ENCODE measurements at regions not wholly inside any gene's neighbourhood (a gene's known extent, or its start where the extent isn't known, plus 50 kb on each side); places are given as distances from the start of the nearest gene placed in this dataset.
A peak's percentile ranks its signal among the peaks of the same experiment; 100 is the strongest.

DNA sequence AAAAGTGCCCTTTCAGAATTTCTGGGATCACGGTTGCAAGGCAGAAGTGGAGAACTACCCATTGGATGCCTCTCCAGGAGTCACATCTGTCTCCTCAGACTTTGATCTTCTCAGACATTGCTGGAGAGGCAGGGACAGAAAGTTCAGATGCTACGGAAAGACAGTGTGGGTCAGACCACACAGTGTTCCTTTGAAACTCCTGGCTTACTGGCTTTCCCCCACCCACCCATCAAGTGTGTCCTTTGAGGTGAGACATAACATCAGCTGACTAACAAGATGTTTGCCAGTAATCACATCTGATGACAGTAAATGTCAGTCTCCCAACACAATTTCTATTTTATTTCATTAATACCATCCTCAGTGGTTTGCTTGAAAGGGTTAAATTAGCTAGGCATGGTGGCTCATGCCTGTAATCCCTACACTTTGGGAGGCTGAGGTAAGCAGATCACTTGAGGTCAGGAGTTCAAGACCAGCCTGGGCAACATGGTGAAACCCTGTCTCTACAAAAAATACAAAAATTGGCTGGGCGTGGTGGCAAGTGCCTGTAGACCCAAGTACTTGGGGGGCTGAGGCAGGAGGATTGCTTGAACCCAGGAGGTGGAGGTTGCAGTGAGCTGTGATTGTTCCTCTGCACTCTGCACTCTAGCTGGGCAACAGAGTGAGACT is 67.2 kb upstream of the SNX9 start:
- DNase-seq (ENCODE audit: low read depth in 2 of 2): no peak

DNA sequence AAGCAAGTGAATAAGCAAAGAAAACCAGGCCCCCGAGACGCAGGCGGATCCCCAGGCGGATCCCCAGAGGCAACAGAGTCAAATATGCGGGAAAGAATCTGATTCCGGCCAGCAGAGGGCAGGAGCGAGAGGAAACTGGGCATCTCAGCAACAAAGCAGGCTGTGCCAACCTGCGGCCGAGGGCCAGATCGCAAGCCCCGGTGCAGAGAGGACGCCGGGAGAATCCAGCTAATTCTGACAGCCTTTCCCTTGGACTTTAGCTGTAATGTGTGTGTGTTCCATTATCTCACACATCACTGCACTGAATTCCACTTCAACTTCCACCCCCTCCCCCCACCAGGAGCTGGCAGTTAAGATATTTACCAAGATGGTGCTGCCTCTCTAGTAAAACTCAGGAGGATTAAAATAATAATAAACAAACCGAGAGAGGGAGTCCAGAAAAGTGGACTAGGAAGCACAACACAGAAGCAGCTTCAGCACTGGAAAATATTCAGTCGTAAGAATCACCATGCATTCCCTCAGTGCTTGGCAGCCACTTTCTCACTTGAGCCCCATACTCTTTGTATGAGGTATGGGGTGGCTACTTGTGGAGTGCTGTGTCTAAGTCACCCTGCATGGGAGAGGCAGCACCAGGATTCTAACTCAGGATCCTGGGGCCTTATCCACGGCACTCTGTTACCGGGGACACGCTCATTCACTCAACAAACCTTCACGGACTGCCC is 66.2 kb upstream of the SNX9 start:
- DNase-seq (ENCODE audit: low read depth in 2 of 2): peak; percentile 50 to 56

DNA sequence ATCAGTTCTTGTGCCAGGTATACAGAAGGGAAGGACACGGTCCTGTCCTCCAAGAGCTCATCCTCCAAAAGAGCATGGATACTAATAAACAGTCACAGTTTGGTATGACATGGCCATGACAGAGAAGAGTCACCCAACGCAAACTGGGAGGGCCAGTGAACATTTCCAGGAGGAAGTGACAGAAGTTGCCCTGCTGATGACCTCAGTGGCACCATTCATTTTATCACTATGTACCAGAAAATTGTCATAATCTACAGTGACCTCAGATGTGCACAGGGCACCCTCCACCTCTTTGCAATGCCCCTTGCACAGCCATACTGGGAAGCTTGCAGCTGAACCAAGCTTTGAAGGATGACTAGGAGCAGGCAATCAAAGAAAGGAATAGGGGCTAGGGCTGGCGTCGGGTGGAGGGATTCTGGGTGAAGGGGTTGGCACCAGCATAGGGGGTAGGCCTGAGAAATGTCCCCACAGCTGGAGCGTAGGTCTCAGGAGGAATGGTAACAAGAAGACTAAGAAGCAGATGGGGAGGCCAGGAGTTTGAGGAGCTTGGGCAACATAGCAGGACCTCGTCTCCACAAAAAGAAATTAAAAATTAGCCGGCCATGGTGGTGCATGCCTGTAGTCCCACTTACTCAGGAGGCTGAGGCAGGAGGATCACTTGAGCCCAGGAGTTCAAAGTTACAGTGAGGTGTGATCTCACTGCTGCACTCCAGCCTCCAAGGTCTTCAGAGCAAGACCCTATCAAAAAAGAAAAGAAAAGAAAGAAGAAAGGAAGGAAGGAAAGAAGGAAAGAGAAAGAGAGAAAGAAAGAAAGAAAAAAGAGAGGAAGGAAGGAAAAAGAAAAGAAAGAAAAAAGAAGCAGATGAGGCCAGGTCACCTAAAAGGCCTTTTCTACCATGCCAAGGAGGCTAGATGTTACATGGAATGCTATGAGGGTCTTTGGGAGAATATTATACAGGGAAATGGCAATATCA is 65.3 kb upstream of the SNX9 start:
- DNase-seq (ENCODE audit: low read depth in 2 of 2): no peak

DNA sequence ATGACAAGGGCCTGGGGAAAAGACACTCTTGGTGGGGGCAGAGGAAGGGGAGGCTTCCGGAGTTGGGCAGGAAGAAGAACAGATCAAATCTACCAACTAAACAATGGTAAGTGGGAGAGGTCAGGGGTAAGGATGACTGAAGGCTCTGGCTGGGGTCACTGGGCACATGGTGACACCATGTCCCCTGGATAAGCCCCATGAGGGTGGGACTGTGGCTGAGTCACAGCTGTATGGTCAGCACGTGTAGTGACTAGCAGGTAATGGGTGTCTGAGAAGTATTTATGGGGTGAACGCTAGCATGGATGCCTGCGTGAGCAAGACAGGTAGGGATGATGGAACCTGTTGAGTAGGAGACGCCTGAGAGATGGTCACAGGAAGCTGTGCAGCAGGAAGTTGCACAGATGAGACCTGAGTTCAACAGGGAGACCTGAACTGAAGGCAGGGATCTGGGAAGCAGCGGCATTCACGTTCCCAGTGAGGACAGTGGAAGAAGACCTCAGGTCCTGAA is 64.5 kb upstream of the SNX9 start:
- no peak for DNase-seq (ENCODE audit: low read depth in 2 of 2)

DNA sequence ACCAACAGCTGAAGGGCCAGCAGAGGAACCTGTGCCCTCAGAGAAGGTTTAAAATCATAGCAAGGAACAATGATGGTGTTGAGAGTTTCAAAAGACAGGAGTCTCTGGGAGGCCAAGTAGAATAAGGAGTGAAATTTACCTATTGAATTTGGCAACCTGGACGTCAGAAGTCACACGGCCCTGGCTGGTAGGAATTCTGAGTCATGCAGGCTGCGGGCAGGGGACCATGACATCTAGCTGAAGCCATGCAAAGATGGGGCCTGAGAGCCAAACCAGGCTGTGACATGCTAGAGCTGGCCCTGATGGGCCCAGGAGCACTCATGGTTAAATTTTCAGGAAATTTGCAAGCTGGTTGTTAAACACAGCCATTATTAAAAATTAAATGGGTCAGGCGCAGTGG is 64.0 kb upstream of the SNX9 start:
- no peak for DNase-seq (ENCODE audit: low read depth in 2 of 2)

DNA sequence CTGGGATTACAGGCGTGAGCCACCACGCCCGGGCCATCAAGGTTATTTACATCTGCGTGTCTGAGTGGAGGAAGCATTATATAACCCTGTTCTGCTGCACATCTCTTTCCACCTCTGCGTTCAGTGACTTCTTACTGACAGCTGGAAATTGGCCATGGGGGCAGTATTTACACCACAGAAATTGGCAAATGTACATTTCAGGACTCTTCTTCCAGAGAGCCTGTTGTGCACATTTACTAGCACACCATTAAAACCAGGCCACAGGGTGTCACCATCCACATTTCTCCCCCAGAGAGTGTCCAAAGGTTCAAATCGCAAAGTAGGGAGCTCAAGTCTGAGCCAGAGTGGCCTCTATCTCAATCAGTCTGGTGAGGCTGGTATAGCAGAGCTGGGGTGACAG is 62.9 kb upstream of the SNX9 start:
- DNase-seq (ENCODE audit: low read depth in 2 of 2): no peak

DNA sequence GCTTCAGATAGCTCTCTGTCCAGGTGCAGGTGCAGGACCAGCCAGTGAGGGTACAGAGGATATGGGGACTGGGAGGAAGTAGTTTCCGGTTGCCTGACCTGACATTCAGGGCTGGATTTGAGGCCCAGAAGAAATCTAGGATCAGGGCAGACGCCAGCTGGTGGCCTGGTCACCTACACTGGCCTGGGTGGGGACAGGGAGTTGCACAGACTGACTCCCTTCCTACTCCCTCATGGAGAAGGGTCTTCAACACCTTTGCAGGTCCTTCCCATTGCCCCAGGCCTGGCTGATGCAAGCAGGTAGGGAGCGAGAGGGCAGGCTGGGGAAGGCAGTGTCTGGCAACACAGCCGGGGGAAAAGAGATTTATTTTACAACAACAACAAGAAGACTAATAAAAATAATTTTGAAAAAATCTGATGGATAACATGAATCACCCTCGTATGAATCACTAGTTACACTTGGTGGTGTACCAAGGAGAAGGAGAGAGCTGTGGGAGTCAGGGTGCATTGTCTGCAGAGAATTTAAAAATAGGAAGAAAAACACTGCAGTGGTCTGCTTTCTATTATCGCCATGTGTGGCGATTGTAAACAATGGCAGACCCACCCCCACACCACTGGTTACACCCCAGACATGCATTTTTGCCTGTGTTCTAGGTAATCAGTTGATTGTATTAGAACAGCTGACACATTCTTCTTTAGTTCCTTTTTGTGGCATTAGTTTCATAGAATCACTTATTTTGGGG is 62.3 kb upstream of the SNX9 start:
- peak; percentile 83 to 84 for DNase-seq (ENCODE audit: low read depth in 2 of 2)

DNA sequence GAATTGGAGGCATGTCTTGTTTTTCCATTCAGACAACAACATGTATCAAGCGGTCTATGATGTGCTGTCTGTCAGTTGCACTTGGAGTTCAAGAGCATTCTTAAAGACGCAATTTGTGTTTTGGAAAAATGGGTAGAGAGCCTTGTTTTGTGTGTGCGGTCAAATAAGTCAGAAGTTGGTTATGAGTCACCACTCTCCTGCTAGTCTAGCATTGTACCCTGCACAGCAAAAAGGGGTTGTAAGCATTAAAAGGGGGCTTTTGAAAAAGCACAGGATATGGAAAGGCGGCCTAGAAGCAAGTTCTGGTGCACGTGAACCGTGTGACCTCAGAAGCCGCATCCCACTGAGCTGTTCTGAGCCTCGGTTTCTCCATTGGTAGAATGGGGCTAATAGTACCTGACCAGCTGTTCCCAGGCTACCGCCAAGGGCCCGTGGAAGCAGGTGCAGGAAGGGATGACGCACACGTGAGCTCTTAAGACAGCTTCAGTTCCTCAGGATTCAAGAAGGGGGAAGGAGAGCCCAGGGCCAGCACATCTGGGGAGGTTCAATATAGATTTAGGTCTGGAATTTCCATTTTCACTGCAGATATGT is 61.6 kb upstream of the SNX9 start:
- no peak for DNase-seq (ENCODE audit: low read depth in 2 of 2)

DNA sequence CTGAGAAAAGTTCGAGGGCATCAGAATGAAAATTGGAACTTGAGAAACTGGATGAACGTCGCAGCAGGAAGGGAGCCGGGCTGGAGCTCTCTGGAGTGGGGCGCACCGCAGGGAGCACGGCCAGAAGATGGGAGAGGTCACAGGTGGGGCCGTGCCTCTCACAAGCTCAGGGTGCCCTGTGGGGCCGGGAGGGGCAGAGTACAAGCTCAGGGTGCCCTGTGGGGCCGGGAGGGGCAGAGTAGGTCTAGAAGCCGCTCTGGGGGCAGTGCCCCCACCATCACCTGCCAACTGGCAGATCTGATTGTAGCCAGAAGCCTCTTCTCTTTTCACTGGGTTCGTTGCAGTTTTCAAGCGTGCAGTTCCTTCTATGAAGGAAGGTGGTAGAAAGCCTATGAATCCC is 61.1 kb upstream of the SNX9 start:
- DNase-seq (ENCODE audit: low read depth in 2 of 2): no peak

DNA sequence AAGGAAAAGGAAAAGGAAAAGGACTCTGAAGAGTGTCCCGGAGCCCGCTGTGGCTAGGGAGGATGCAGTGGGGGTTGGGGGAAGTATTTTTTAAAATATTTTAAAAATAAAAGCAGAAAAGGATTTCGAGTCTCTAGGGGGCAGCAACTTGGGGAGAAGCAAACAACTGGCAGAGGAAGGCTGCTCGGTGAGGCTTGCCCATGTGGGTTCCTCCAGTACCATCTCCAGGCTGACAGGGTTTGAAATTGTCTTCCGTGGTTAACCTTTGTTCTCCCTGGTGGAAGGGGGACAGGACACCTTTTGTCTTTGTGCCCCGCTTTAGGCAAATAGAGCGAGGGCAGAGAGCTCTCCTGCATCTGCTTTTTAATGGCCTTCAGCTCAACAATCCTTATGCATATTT is 60.4 kb upstream of the SNX9 start:
- DNase-seq (ENCODE audit: low read depth in 2 of 2): no peak

DNA sequence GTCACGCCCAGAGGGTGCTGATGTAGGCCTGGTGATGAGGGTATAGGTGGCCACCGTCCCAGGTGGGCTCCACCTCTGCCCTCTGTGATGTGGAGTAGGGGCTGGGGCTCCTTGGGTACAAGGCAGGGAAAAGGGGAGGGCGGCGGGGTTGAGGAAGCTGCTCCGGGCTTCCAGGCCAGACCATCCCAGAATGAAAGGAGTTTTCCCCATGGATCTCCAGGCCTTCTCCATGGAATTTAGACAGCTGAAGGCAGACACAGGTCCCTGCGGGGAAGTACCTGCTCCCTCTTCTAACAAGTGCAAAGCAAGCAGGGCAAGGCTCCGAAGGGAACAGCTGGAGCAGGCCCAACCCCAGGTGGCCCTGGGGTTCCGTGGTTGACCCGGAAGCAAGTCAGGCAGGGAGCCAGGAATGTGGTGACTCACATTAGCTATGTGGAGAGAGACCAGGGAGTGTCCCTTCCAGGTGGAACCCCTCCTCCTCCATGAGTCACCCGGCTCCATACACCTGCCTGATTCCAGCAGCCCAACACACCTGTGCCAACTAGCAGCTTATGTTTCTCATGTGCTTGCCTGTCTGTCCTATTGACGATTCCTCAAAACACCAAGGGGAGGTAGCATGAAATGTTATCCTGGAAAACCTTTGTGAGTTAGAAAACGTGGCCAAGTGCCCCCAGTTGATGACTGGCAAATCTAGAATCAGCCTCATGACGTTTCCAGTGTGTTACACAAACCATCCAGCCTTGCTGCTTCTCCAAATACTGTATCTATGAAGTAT is 59.7 kb upstream of the SNX9 start:
- DNase-seq (ENCODE audit: low read depth in 2 of 2): peak; percentile 40 to 57

DNA sequence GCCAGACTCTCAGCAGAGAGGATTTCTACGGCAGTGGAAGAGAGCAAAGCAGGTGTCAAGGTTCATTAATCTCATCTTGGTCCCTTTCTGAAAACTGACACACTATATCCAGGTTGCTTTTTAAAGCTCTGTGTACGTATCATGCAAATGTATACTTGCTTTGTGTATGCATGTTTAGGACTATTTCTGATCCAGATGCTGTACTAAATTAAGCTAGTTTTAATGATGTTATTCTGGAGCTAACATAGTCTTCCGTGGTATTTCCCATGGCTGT is 59.2 kb upstream of the SNX9 start:
- DNase-seq (ENCODE audit: low read depth in 2 of 2): no peak

DNA sequence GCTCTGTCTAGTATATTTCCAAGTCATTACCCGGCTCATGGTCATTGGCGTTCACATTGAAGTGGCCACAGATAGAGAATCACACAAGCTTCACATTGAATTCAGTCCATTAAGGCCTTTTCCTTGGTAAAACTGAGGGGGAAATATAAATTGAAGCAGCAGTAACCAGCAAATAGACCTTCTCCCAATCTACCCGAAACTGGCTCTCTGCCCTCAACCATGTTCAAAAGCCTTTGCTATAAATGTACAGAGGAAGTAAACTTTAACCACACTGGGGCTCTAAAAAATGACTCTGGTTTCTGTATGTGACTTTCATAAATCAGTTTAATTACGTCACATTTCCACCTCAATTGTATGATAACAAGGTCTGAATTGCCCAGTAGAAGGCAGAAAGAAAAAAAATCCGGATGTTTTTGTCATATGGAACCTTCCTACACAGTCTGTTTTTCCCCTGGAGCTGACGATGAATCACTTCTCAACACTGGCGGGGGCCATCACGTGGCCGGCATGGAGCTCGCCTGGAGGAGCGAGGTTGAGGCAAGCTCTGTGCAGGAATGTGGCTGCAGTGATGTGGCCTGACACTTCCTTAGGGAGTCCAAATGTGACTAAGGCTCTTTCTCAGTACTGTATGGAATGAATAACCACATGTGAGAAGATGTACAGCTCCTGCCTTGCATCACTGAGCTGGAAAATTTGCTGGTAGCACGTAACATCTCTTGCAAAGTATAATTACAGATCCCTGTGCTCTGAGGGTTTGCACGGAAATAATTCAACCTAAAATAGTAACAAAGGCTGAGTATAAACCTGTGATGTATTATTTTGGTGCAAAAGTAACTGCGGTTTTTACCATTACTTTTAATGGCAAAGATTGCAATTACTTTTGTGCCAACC is 58.6 kb upstream of the SNX9 start:
- peak; percentile 100 for DNase-seq (ENCODE audit: low read depth in 2 of 2)

DNA sequence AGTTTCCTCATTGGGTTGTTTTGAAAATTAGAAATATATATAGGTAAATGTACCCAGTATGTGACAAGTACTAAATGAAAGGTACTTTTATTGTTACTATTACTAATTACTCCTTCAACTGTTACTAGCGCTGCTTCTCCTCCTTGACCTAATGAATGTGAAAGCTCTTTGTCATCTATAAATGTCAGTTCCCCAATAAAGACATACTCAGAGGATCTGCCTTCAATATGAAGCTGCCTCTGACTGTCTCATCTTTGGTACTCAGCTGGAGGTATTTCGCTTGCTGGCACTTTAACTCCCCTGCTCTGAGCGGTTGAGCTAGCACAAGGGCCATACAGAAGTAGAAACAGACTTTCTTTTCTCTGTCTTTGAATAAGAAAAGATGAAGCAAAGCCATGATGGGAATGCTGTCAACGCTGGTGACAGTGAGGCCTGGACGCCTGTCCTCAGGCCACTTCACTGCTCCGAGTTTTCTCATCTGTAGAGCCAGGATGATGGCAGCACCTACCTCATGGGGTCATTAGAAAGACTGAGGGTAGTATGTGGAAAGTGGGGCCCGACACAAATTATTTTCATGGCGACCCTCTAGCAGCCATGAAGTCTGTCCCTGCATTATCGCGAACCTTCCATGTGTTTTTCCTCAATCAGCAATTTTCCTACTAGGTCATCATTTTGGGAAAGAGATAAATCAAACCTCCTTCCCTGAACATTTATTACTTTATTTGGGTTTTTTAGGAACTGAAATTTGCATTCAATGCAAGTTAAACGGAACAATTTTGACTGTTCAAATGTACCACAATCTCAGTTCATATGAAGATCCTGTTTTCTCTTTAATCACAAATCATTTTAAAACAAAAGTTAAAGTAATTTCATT is 55.9 kb upstream of the SNX9 start:
- no peak for DNase-seq (ENCODE audit: low read depth in 2 of 2)

DNA sequence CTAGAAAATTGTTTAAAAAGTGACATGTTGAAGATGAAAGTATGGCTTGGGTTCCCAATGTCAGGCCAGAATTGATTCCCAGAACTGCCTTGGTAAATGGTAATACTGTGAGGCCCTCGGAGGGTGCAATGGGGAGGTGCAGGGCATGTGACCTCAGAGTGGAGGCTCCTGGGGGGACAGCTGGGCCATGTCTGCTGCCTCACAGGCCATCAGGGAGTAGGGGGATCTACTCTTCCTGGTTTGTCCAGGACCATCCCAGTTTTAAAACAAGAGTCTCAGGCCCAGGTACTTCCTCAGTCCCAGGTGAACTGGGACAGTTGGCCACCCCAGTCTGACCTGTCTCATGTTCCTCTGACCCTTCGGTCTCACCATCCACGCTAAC is 55.3 kb upstream of the SNX9 start:
- no peak for DNase-seq (ENCODE audit: low read depth in 2 of 2)

DNA sequence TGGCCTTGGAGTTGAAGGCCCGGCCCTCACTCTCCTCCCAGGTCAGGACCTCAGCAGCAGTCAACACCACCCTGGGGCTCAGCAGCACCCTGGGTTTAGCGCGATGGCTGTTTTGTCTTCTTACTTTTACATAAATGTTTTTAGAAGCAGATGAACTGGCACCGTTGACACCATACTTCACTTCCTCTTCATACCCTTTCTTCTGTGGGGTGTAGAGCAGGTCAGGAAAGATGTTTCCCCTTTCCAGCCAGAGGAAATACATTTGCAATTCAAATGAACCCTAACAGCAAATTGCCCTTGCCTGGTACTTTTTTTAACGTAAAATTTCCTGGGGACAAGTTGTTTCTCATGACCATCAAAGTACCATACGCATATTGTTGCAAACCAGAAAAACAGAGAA is 54.7 kb upstream of the SNX9 start:
- DNase-seq (ENCODE audit: low read depth in 2 of 2): no peak

DNA sequence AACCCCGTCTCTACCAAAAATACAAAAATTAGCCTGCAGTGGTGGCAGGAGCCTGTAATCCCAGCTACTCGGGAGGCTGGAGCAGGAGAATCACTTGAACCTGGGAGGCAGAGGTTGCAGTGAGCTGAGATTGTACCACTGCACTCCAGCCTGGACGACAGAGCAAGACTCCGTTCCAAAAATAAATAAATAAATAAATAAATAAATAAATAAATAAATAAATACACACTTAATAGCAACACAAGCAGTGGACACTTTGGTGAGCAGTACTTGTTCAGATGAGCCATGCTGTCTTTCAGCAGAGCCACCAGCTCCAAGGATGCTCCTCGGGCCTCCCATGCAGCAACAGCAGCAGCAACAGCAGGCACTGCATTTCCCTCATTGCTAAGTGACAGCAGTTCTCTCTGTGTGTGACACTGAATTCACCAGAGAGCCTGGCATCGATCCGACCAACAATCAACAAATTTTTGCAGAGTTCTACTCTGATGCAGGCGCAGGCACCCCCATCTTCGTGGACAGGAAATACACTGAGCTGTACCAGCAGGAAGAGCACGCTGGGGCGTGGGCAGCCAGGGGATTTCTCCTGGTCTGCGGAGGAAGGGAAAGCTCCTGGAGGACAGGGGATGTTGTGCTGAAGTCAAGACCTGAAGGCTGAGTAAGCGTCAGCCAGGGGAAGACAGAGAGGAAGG is 54.0 kb upstream of the SNX9 start:
- no peak for DNase-seq (ENCODE audit: low read depth in 2 of 2)

DNA sequence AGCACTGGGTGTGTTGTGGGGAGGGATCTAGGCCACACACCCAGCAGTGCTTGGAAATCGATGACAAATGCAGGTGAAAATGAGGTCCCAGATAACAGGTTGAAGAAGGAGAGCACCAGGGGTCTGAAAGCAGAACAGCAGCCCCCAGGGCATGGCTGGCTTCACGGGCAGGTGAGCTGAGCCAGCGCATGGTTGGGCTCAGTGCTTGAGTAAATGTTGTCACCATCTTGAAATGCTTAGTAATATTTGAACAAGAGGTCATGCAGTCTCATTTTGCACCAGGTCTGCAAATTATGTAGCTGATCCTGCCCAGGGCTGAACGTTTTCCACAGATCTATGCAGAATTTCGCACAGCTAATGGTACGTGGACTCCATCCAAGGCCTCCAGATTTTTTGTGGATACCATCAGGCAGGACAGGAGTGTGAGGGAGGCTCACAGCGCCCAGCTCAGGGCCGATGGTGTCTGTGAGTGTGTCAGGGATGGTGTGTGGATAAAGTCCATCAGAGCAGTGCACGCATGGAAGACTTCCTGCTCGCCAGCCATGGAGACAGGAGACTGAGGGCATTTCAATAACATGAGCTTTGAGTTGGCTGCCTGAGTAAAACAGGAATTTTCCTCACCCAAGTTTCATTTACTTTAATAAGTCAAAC is 53.1 kb upstream of the SNX9 start:
- no peak for DNase-seq (ENCODE audit: low read depth in 2 of 2)
